Tibial nerve (tissue), 4 donors: ENCODE measurements at regions not wholly inside any gene's neighbourhood (a gene's known extent, or its start where the extent isn't known, plus 50 kb on each side); places are given as distances from the start of the nearest gene placed in this dataset.

Experiments
- DNase-seq, 2 donors: peaks; one replicate each; pipeline ENCODE4 v3.0.0-alpha.2; 2019; ENCODE audit warnings: low spot score in 2 of 2
- H3K27ac ChIP-seq, 4 donors: fragments of 200-600 bp; sonication (generic) in 3 of 4; one replicate each; pipeline ENCODE4 v1.5.1; 2017 to 2019; ENCODE audit warnings: mild to moderate bottlenecking in 1 of 4
- H3K27me3 ChIP-seq, 2 donors: fragments of 200-600 bp; sonication (generic) in 1 of 2; one replicate each; pipeline versions ENCODE4 v1.5.1 to v1.6.0; 2017 to 2019
- H3K36me3 ChIP-seq, 3 donors: fragments of 200-600 bp; sonication (generic); one replicate each; pipeline ENCODE4 v1.5.1; 2018 to 2019
- H3K4me1 ChIP-seq, 4 donors: fragments of 200-600 bp; sonication (generic) in 3 of 4; one replicate each; pipeline ENCODE4 v1.5.1; 2017 to 2019
- H3K4me3 ChIP-seq, 4 donors: fragments of 200-600 bp; sonication (generic) in 3 of 4; one replicate each; pipeline ENCODE4 v1.5.1; 2017 to 2019; ENCODE audit warnings: mild to moderate bottlenecking in 1 of 4, moderate library complexity in 1 of 4
- H3K9me3 ChIP-seq, 4 donors: fragments of 200-600 bp; sonication (generic) in 3 of 4; one replicate each; pipeline ENCODE4 v1.5.1; 2017 to 2019
- EP300 ChIP-seq, 2 donors: sonication (generic); formaldehyde crosslinking; IDR thresholded peaks; one replicate each; pipeline ENCODE4 v1.6.1; 2017; ENCODE audit warnings: antibody characterized with exemption in 2 of 2, mild to moderate bottlenecking in 1 of 2
- POLR2A ChIP-seq, 2 donors: fragments of 450-650 bp; IDR thresholded peaks; one replicate each; pipeline ENCODE4 v1.6.1; 2017; ENCODE audit warnings: antibody characterized with exemption in 2 of 2, mild to moderate bottlenecking in 2 of 2, moderate library complexity in 2 of 2
- WGBS, 2 donors: methylation state at CpG; one replicate each; pipeline ENCODE4 v1.1.5; 2018; 5-methylcytosine and 5-hydroxymethylcytosine counted together
- TF ChIP-seq, protein P1 (sequence below), 5 experiments: fragments of 200-600 bp in 3 of 5; fragments of 450-650 bp in 2 of 5; sonication (generic) in 3 of 5; IDR thresholded peaks; one replicate each; pipeline ENCODE4 v1.5.1; 2016 to 2019; ENCODE audit warnings: antibody characterized with exemption in 5 of 5, mild to moderate bottlenecking in 3 of 5, moderate library complexity in 2 of 5

- H3K9me3 ChIP-seq, result peaks cover 0 to 44% (median 5%) of the 10 kb centered on the region in 4 donors
- no peak for DNase-seq
- no peak overlapping the region for H3K4me3 ChIP-seq
- H3K27ac ChIP-seq, result peak overlapping the region in 1 of 4 donors; percentile 57
- H3K4me1 ChIP-seq, result peaks cover 0 to 5% (median 0%) of the 10 kb centered on the region in 4 donors
- no peaks in the 10 kb centered on the region for H3K27me3 ChIP-seq
- H3K36me3 ChIP-seq, result no peaks in the 10 kb centered on the region
- WGBS, 2 donors, result 91 to 94% methylated on average over 9 of the region's 9 CpGs
- TF ChIP-seq EP300 (IDR thresholded peaks at IDR 0.05) (no peak), POLR2A (IDR thresholded peaks at IDR 0.05) (no peak)
- TF ChIP-seq, protein P1, sequence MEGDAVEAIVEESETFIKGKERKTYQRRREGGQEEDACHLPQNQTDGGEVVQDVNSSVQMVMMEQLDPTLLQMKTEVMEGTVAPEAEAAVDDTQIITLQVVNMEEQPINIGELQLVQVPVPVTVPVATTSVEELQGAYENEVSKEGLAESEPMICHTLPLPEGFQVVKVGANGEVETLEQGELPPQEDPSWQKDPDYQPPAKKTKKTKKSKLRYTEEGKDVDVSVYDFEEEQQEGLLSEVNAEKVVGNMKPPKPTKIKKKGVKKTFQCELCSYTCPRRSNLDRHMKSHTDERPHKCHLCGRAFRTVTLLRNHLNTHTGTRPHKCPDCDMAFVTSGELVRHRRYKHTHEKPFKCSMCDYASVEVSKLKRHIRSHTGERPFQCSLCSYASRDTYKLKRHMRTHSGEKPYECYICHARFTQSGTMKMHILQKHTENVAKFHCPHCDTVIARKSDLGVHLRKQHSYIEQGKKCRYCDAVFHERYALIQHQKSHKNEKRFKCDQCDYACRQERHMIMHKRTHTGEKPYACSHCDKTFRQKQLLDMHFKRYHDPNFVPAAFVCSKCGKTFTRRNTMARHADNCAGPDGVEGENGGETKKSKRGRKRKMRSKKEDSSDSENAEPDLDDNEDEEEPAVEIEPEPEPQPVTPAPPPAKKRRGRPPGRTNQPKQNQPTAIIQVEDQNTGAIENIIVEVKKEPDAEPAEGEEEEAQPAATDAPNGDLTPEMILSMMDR (IDR thresholded peaks at IDR 0.05), result no peak
Measured at GRCh38 chr6:137651591-137652335, 157.6 kb upstream of the OLIG3 start.

GRCh38 chr6:137652961-137653705 is 158.9 kb upstream of the OLIG3 start:
- Histone ChIP-seq H3K4me3 (no peak overlapping the region), H3K4me1 (peaks cover 0 to 4% (median 0%) of the 10 kb centered on the region in 4 donors), H3K27me3 (no peaks in the 10 kb centered on the region), H3K36me3 (no peaks in the 10 kb centered on the region), H3K9me3 (peaks cover 0 to 44% (median 5%) of the 10 kb centered on the region in 4 donors), H3K27ac (no peak overlapping the region)
- no peak for DNase-seq
- WGBS, 2 donors, result 89 to 92% methylated on average over 3 of the region's 3 CpGs
- TF ChIP-seq EP300 (IDR thresholded peaks at IDR 0.05) (no peak), POLR2A (IDR thresholded peaks at IDR 0.05) (no peak)
- TF ChIP-seq, protein P1 (IDR thresholded peaks at IDR 0.05), result no peak

DNA sequence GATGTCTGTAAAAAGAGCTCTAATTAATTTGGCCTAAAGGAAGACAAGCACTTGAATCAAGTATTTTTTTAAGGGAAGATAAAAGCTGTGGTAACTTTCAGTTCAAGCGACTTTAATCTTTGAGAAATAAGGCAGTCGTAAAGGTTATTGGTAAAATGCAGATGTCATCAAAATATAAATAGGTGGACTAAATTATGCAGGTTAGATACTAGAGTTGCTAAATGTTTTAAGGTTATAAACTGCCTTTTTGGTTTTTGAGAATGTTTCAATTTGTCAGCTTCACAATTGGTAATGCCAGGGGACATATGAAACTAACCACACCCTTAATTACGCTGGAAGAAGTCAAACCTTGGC is 159.5 kb upstream of the OLIG3 start:
- no peaks in the 10 kb centered on the region for H3K36me3 ChIP-seq
- no peaks in the 10 kb centered on the region for H3K27me3 ChIP-seq
- DNase-seq, result no peak
- H3K4me1 ChIP-seq, result no peaks in the 10 kb centered on the region
- TF ChIP-seq, protein P1 (IDR thresholded peaks at IDR 0.05), result no peak
- no peak for TF ChIP-seq EP300 (IDR thresholded peaks at IDR 0.05)
- TF ChIP-seq POLR2A (IDR thresholded peaks at IDR 0.05), result no peak
- 96 to 97% methylated on average over 3 of the region's 3 CpGs for WGBS, 2 donors
- no peak overlapping the region for H3K4me3 ChIP-seq
- H3K9me3 ChIP-seq, result peaks cover 0 to 44% (median 5%) of the 10 kb centered on the region in 4 donors
- no peak overlapping the region for H3K27ac ChIP-seq

DNA sequence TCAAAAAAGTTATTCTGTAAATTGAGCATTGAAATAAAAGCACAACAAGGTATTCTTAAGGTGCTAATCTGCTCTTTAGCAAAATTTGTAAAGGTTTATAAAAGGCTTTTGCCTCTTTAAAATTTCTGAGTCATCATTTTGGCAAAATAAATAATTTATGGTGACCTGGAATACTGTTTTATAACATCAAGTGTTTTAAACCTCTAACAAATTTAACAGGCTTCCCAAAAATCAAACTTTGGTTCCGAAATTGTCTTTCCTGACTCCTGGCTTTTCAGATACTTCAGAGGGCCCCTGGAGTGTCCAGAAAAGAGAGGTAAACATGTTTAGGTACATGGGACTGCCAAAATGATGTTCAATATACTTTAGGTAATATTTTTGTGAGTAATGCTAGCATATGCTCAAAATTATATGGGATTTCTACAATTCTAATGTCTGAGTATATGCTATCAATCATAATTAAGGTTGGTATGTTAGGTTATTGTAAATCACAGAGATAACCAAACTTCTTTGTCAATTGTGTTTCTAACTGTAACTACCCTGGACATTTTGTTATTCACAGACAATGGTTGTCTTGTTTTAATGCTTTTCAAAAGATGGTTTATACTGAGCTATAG is 160.3 kb upstream of the OLIG3 start:
- H3K4me1 ChIP-seq, result no peaks in the 10 kb centered on the region
- no peaks in the 10 kb centered on the region for H3K36me3 ChIP-seq
- H3K27ac ChIP-seq, result no peak overlapping the region
- no peak for TF ChIP-seq EP300 (IDR thresholded peaks at IDR 0.05)
- TF ChIP-seq POLR2A (IDR thresholded peaks at IDR 0.05), result no peak
- TF ChIP-seq, protein P1 (IDR thresholded peaks at IDR 0.05), result no peak
- no peaks in the 10 kb centered on the region for H3K27me3 ChIP-seq
- peaks cover 0 to 44% (median 5%) of the 10 kb centered on the region in 4 donors for H3K9me3 ChIP-seq
- H3K4me3 ChIP-seq, result no peak overlapping the region
- 79 to 87% methylated on average over 1 of the region's 1 CpG for WGBS, 2 donors
- no peak for DNase-seq

DNA sequence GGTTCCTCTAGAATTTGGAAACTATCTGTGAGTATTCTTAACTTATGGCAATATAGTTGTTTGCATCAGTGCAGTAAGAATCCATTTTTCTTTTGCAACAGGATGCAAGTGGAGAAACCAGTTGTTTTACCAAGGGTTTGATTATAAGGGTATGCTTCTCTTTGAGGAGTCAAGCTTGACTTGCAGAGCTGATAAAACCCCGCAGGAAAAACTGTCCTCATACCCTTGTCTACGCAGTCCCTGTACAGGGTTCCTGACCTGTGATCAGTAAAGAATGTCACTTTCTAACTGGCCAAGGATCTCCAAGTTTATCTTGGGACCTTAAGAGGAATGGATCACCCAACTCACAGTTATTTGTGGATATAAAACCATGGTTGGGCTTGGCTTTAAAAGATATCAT is 161.1 kb upstream of the OLIG3 start:
- 92 to 93% methylated on average over 2 of the region's 2 CpGs for WGBS, 2 donors

More for the DNA sequence above, 161.1 kb upstream of the OLIG3 start:
- Histone ChIP-seq H3K4me3 (no peak overlapping the region), H3K9me3 (peaks cover 0 to 44% (median 5%) of the 10 kb centered on the region in 4 donors), H3K27ac (no peak overlapping the region), H3K36me3 (no peaks in the 10 kb centered on the region), H3K27me3 (no peaks in the 10 kb centered on the region), H3K4me1 (no peaks in the 10 kb centered on the region)
- no peak for TF ChIP-seq EP300 (IDR thresholded peaks at IDR 0.05)
- TF ChIP-seq POLR2A (IDR thresholded peaks at IDR 0.05), result no peak
- TF ChIP-seq, protein P1 (IDR thresholded peaks at IDR 0.05), result no peak
- DNase-seq, result no peak
